K562 (cell line): ENCODE measurements at regions not wholly inside any gene's neighbourhood (a gene's known extent, or its start where the extent isn't known, plus 50 kb on each side); places are given as distances from the start of the nearest gene placed in this dataset.
A peak's percentile ranks its signal among the peaks of the same experiment; 100 is the strongest.

Experiments
- ATAC-seq: fragments of 200-7000 bp; cut with Tn5 transposase; 3 replicates; pipeline ENCODE4 v1.9.1; 2020; ENCODE audit warnings: moderate library complexity
- BruUV-seq: library from RNA; stranded (reverse); fragments of 400-500 nt; replicated peaks from 2 replicates; lab custom pipeline; 2021; lab: Mats Ljungman, UMichigan
- CTCF ChIA-PET: fragments of 300-600 bp; formaldehyde crosslinking; extraction: SDS; loops from one replicate; lab custom pipeline; 2021; ENCODE audit warnings: low intra/inter-chr PET ratio; lab: Yijun Ruan, JAX
- POLR2A ChIA-PET: fragments of 300-600, 350-650 bp; sonication (Branson Sonifier 250); formaldehyde crosslinking; extraction: SDS; loops from one replicate; lab custom pipeline; 2021; ENCODE audit warnings: antibody characterized with exemption, inconsistent platforms; lab: Yijun Ruan, JAX
- DNase-seq, 4 experiments: peaks; one replicate each; pipeline versions ENCODE4 v3.0.0 to v3.0.0-alpha.2; 2011 to 2018; ENCODE audit warnings: low spot score in 3 of 4, mixed read lengths in 3 of 4; ENCODE audit errors: extremely low read depth in 1 of 4
- FAIRE-seq: peaks from 2 replicates; lab custom pipeline; 2011; peaks lifted over from hg19 to GRCh38; lab: Jason Lieb, UNC
- H2AFZ ChIP-seq: 2 replicates; pipeline ENCODE4 v1.6.0; 2011; ENCODE audit warnings: low read depth, low read length, control low read depth, inconsistent platforms
- H3K27ac ChIP-seq: fragments of 200-600 bp; 3 replicates; pipeline ENCODE4 v1.8.0; 2011; ENCODE audit warnings: low read depth, mild to moderate bottlenecking, control low read depth, inconsistent platforms, low read length, moderate library complexity, mixed read lengths; ENCODE audit errors: extremely low read depth
- H3K27me3 ChIP-seq, 2 experiments: fragments of 300-600 bp in 1 of 2; 2 replicates in 1 of 2; 3 replicates in 1 of 2; pipeline versions ENCODE4 v1.6.0 to v1.8.0; 2011; ENCODE audit warnings: inconsistent platforms in 2 of 2, low read length in 2 of 2, mild to moderate bottlenecking in 1 of 2, mixed read lengths in 1 of 2, moderate library complexity in 1 of 2; ENCODE audit not compliant: control insufficient read depth in 2 of 2, insufficient read depth in 2 of 2
- H3K36me3 ChIP-seq: fragments of 300-600 bp; 3 replicates; pipeline ENCODE4 v1.8.0; 2011; ENCODE audit warnings: mild to moderate bottlenecking, low read length, inconsistent platforms; ENCODE audit not compliant: control insufficient read depth, insufficient read depth
- H3K4me1 ChIP-seq, 2 experiments: fragments of 200-600 bp in 1 of 2; replicated peaks in 1 of 2; 2 replicates in 1 of 2; 3 replicates in 1 of 2; pipeline versions ENCODE4 v1.5.1 to v1.8.0; 2011; ENCODE audit warnings: inconsistent platforms in 2 of 2, low read length in 2 of 2, mild to moderate bottlenecking in 1 of 2, mixed read lengths in 1 of 2, moderate library complexity in 1 of 2; ENCODE audit not compliant: control insufficient read depth in 2 of 2, insufficient read depth in 2 of 2
- H3K4me2 ChIP-seq: 2 replicates; pipeline ENCODE4 v1.6.1; 2011; ENCODE audit warnings: low read length, control low read depth, inconsistent platforms, mixed read lengths; ENCODE audit not compliant: insufficient read depth
- H3K4me3 ChIP-seq: fragments of 200-600 bp; sonication (generic), shearing (Covaris generic); 2 replicates; pipeline ENCODE4 v1.5.1; 2016; ENCODE audit warnings: control low read depth, inconsistent platforms
- H3K79me2 ChIP-seq: fragments of 200-600 bp; 3 replicates; pipeline ENCODE4 v1.8.0; 2011; ENCODE audit warnings: low read length, inconsistent platforms; ENCODE audit not compliant: control insufficient read depth, insufficient read depth
- H3K9ac ChIP-seq, 2 experiments: 2 replicates each; pipeline versions ENCODE4 v1.6.0 to v1.6.1; 2011; ENCODE audit warnings: low read depth in 2 of 2, low read length in 2 of 2, control low read depth in 1 of 2, inconsistent platforms in 1 of 2, mild to moderate bottlenecking in 1 of 2, mixed read lengths in 1 of 2; ENCODE audit not compliant: insufficient read depth in 1 of 2
- H3K9me1 ChIP-seq: one replicate; pipeline ENCODE4 v1.6.0; 2011; ENCODE audit warnings: inconsistent platforms, mild to moderate bottlenecking, low read length, moderate library complexity; ENCODE audit not compliant: control insufficient read depth, insufficient read depth
- H3K9me3 ChIP-seq: replicated peaks from 2 replicates; pipeline ENCODE4 v1.5.1; 2011; ENCODE audit warnings: low read depth, low read length, inconsistent platforms; ENCODE audit not compliant: control insufficient read depth, insufficient read depth
- H4K20me1 ChIP-seq: replicated peaks from 2 replicates; pipeline ENCODE4 v1.6.1; 2011; ENCODE audit warnings: low read length, inconsistent platforms, mixed read lengths; ENCODE audit not compliant: control insufficient read depth, insufficient read depth
- CTCF ChIP-seq, 3 experiments: IDR thresholded peaks in 2 of 3; conservative IDR thresholded peaks in 1 of 3; 2 replicates each; pipeline ENCODE4 v1.5.1; 2011 to 2012; ENCODE audit warnings: low read length in 3 of 3, mild to moderate bottlenecking in 3 of 3, control low read depth in 2 of 3, improper control_type of control experiment in 1 of 3, inconsistent platforms in 1 of 3, low read depth in 1 of 3, mixed read lengths in 1 of 3, moderate library complexity in 1 of 3; ENCODE audit not compliant: insufficient read depth in 2 of 3
- E2F3 ChIP-seq: fragments of 250-450 bp; sonication (Bioruptor Pico); IDR thresholded peaks from 2 replicates; pipeline ENCODE4 v1.4.0; 2020; ENCODE audit warnings: mild to moderate bottlenecking
- HIVEP1 ChIP-seq: fragments of 250-450 bp; sonication (Bioruptor Pico); IDR thresholded peaks from 2 replicates; pipeline ENCODE4 v1.4.0; 2020; ENCODE audit warnings: mild to moderate bottlenecking
- MEF2D ChIP-seq: conservative IDR thresholded peaks from 2 replicates; pipeline ENCODE4 v1.6.1; 2016; ENCODE audit warnings: low read depth, missing genetic modification characterization, missing compliant biosample characterization
- MTF1 ChIP-seq: fragments of 250-450 bp; sonication (Bioruptor Pico); IDR thresholded peaks from 2 replicates; pipeline ENCODE4 v1.9.0; 2021; ENCODE audit warnings: moderate library complexity, mild to moderate bottlenecking, inconsistent platforms, borderline replicate concordance
- NR4A1 ChIP-seq, 2 experiments: fragments of 250-450 bp in 1 of 2; fragments of 450-650 bp in 1 of 2; sonication (Bioruptor Pico) in 1 of 2; IDR thresholded peaks; 2 replicates each; pipeline versions ENCODE4 v1.4.0 to v1.6.1; 2016 to 2020; ENCODE audit warnings: mild to moderate bottlenecking in 2 of 2, missing compliant biosample characterization in 1 of 2, missing genetic modification characterization in 1 of 2, moderate library complexity in 1 of 2
- RAD21 ChIP-seq, 2 experiments: fragments of 250-450 bp in 1 of 2; fragments of 450-650 bp in 1 of 2; sonication (Bioruptor Pico) in 1 of 2; formaldehyde crosslinking in 1 of 2; IDR thresholded peaks in 1 of 2; conservative IDR thresholded peaks in 1 of 2; 2 replicates each; pipeline versions ENCODE4 v1.4.0 to v1.8.0; 2020 to 2022; ENCODE audit warnings: mild to moderate bottlenecking in 2 of 2, moderate library complexity in 1 of 2
- RCOR1 ChIP-seq, 2 experiments: IDR thresholded peaks; 2 replicates each; pipeline ENCODE4 v1.6.1; 2012; ENCODE audit warnings: low read depth in 2 of 2, low read length in 2 of 2, borderline replicate concordance in 1 of 2, improper control_type of control experiment in 1 of 2
- YY1 ChIP-seq, 3 experiments: IDR thresholded peaks; 2 replicates each; pipeline ENCODE4 v1.6.1; 2011; ENCODE audit warnings: low read length in 2 of 3, mild to moderate bottlenecking in 2 of 3, moderate library complexity in 2 of 3, borderline replicate concordance in 1 of 3, control low read depth in 1 of 3, low read depth in 1 of 3; ENCODE audit not compliant: insufficient read depth in 3 of 3, insufficient replicate concordance in 2 of 3, control insufficient read depth in 1 of 3, insufficient read length in 1 of 3; ENCODE audit errors: extremely low read depth in 1 of 3
- ZNF263 ChIP-seq: sonication (generic); formaldehyde crosslinking; IDR thresholded peaks from 2 replicates; pipeline ENCODE4 v1.8.0; 2022; ENCODE audit warnings: mild to moderate bottlenecking, missing genetic modification reagents, borderline replicate concordance
- ZNF518B ChIP-seq: fragments of 250-450 bp; sonication (Bioruptor Pico); IDR thresholded peaks from 2 replicates; pipeline ENCODE4 v1.5.0; 2021; ENCODE audit warnings: mild to moderate bottlenecking, moderate library complexity
- WGBS: fragments of 100-300 bp; shearing (Covaris generic); methylation state at CpG from one replicate; pipeline ENCODE4 v1.1.6; 2016; ENCODE audit warnings: low coverage, mixed read lengths; ENCODE audit not compliant: insufficient coverage; ENCODE audit errors: missing lambda C conversion rate; 5-methylcytosine and 5-hydroxymethylcytosine counted together
- in situ Hi-C: fragments of 300-500 bp; cut with MboI; formaldehyde crosslinking; loops from 4 replicates; pipeline ENCODE4 v1.15.0; 2018; ENCODE audit warnings: inconsistent platforms, mixed read lengths
- intact Hi-C: fragments of 100-400 bp; cut with micrococcal nuclease; formaldehyde crosslinking; loops from 2 replicates; pipeline ENCODE4 v1.14.2; 2022
- TF ChIP-seq, protein P1 (sequence below): fragments of 450-650 bp; formaldehyde crosslinking; IDR thresholded peaks from 2 replicates; pipeline ENCODE4 v1.4.0; 2020; ENCODE audit warnings: mild to moderate bottlenecking, moderate library complexity
- TF ChIP-seq, protein P2 (sequence below): fragments of 250-450 bp; sonication (Bioruptor Pico); IDR thresholded peaks from 2 replicates; pipeline ENCODE4 v1.5.0; 2021

- ATAC-seq = peak; percentile 86
Observed at GRCh38 chr20:60224914-60225313, 266.7 kb downstream of the CDH26 start.

More at GRCh38 chr20:60224914-60225313, 266.7 kb downstream of the CDH26 start:
- no peaks in the 10 kb centered on the region for H3K9me1 ChIP-seq
- H4K20me1 ChIP-seq = no peaks in the 10 kb centered on the region
- H3K9ac ChIP-seq = no peak overlapping the region
- POLR2A ChIA-PET = no interaction called here
- no peak overlapping the region for H2AFZ ChIP-seq
- H3K9me3 ChIP-seq = no peaks in the 10 kb centered on the region
- TF ChIP-seq, protein P1, sequence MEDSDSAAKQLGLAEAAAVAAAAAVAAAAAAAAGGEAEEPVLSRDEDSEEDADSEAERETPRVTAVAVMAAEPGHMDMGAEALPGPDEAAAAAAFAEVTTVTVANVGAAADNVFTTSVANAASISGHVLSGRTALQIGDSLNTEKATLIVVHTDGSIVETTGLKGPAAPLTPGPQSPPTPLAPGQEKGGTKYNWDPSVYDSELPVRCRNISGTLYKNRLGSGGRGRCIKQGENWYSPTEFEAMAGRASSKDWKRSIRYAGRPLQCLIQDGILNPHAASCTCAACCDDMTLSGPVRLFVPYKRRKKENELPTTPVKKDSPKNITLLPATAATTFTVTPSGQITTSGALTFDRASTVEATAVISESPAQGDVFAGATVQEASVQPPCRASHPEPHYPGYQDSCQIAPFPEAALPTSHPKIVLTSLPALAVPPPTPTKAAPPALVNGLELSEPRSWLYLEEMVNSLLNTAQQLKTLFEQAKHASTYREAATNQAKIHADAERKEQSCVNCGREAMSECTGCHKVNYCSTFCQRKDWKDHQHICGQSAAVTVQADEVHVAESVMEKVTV = no peak
- TF ChIP-seq E2F3 (CRISPR knock-in tag) (no peak), CTCF (IDR thresholded peaks at IDR 0.05 in 2 of 3, conservative IDR thresholded peaks at IDR 0.05 in 1 of 3; ENCODE audit: insufficient read depth in 2 of 3, low read depth in 1 of 3, low read length in 3 of 3) (peak; percentile 61 to 72 (median 62)), RAD21 (CRISPR knock-in tag; conservative IDR thresholded peaks at IDR 0.05 in 1 of 2, IDR thresholded peaks at IDR 0.05 in 1 of 2) (peak in 1 of 2 experiments; percentile 43; a peak in 2 of 4 replicates), ZNF518B (no peak), YY1 (IDR thresholded peaks at IDR 0.05; ENCODE audit: borderline replicate concordance in 1 of 3, control insufficient read depth in 1 of 3, extremely low read depth in 1 of 3, insufficient read depth in 3 of 3, insufficient read length in 1 of 3, insufficient replicate concordance in 2 of 3, low read depth in 1 of 3, low read length in 2 of 3) (peak in 1 of 3 experiments; percentile 27), RCOR1 (IDR thresholded peaks at IDR 0.05; ENCODE audit: borderline replicate concordance in 1 of 2, low read depth in 2 of 2, low read length in 2 of 2) (0 out of 4 replicates have a peak, but pooled peaks of 1 of the 2 experiments have one; percentile 9), ZNF263 (CRISPR knock-in tag) (peak; percentile 70), MTF1 (no peak), NR4A1 (CRISPR knock-in tag; IDR thresholded peaks at IDR 0.05) (no peak), NR4A1 (tag; IDR thresholded peaks at IDR 0.05) (no peak), HIVEP1 (no peak), MEF2D (tag) (no peak)
- TF ChIP-seq, protein P2, sequence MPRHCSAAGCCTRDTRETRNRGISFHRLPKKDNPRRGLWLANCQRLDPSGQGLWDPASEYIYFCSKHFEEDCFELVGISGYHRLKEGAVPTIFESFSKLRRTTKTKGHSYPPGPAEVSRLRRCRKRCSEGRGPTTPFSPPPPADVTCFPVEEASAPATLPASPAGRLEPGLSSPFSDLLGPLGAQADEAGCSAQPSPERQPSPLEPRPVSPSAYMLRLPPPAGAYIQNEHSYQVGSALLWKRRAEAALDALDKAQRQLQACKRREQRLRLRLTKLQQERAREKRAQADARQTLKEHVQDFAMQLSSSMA (CRISPR knock-in tag) = no peak
- TF ChIP-seq, all 486 proteins: peak for 5
- Histone ChIP-seq H3K79me2 (no peaks in the 10 kb centered on the region), H3K27me3 (no peaks in the 10 kb centered on the region), H3K27ac (no peak overlapping the region), H3K36me3 (no peaks in the 10 kb centered on the region), H3K4me3 (no peak overlapping the region), H3K4me1 (no peaks in the 10 kb centered on the region), H3K4me2 (no peak overlapping the region)
- FAIRE-seq (peak; percentile 78), DNase-seq (peak; percentile 44 to 65 (median 52))
- CTCF ChIA-PET = no interaction called here
- no TSS peak for BruUV-seq
- intact Hi-C loops = no loop called here
- 18% methylated on average over 3 of the region's 3 CpGs for WGBS
- in situ Hi-C loops = loop anchor here (25.0 kb wide), 1 partner anchor 1662 kb away; no protein-coding TSS in a partner anchor
